ENCODE measurements at regions not wholly inside any gene's neighbourhood (a gene's known extent, or its start where the extent isn't known, plus 50 kb on each side); places are given as distances from the start of the nearest gene placed in this dataset.

DNA sequence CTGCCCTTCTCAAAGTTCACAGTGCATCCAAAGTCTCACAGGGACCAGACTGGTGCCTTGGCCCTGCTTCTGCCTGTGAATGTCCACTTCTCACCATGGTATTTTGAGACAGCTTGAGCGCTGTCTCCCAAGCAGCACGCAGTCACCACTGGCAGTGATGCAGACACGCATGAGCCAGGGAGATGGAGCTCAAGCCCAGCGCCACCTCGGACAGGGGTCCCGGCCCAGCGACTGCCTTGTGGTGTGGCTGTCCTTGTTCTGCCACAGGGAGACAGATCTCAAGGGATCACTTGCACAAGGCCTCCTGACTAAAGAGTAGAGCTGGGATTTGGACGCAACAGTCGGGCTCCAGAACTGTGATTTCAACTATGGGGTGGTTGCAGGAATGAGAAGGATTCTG is 92.6 kb upstream of the MBL2 start:
- no peak for ATAC-seq

DNA sequence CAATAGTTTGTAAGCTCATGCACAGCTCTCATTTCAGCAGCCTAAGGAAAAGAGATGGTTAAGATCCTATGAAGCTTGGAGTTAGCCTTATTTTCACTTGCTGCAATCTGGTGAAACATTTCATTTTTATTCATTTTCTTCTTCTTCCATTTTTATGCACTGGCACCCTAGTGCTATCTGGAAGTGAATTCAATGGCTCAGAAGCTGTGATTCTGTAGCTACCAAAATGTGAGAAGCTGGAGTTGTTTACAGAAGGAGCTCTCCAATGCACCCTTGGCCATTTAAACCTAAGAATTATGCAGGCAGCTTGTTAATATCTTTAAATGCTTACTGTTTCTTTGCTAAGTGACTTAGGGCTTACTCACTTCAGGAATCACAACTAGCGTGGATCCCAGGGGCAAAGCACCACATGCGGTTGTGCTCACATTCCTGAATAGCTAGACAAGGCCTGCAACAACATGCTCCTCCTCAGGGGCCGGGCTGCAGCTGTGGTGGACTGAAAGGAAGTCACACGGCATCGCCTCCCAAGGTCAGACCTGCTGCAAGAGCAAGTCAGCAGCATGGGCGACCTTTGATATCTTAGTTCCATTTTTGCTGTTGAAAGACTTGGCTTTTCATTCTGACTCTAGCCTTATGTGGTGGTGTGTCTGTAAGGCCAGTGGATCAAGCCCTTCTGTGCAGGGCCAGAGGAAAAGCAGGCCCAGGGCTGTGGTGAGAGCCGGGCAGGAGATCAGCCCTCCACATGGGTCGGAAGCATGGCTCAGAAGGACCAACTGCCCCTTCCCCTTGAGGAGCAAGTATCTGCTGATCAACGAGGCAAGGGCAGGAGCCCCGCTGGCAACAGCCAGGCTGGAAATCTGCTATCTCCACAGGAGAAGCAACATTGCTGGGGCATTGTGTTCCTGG is 91.9 kb upstream of the MBL2 start:
- TF ChIP-seq POLR2A (IDR thresholded peaks at IDR 0.05), result no peak
- TF ChIP-seq, protein P1, sequence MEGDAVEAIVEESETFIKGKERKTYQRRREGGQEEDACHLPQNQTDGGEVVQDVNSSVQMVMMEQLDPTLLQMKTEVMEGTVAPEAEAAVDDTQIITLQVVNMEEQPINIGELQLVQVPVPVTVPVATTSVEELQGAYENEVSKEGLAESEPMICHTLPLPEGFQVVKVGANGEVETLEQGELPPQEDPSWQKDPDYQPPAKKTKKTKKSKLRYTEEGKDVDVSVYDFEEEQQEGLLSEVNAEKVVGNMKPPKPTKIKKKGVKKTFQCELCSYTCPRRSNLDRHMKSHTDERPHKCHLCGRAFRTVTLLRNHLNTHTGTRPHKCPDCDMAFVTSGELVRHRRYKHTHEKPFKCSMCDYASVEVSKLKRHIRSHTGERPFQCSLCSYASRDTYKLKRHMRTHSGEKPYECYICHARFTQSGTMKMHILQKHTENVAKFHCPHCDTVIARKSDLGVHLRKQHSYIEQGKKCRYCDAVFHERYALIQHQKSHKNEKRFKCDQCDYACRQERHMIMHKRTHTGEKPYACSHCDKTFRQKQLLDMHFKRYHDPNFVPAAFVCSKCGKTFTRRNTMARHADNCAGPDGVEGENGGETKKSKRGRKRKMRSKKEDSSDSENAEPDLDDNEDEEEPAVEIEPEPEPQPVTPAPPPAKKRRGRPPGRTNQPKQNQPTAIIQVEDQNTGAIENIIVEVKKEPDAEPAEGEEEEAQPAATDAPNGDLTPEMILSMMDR (IDR thresholded peaks at IDR 0.05), result no peak
- peak; percentile 18 for ATAC-seq
- no peaks in the 10 kb centered on the region for H3K4me1 ChIP-seq
- no peaks in the 10 kb centered on the region for H3K36me3 ChIP-seq (replicated peaks in 1 of 2; ENCODE audit: insufficient read depth in 1 of 2, low read depth in 2 of 2)
- peak in 3 of 4 donors; percentile 18 to 53 (median 35) for DNase-seq
- whole genome bisulfite sequencing, 2 donors, result 40 to 48% methylated on average over 9 to 10 of the region's 10 CpGs
- H3K27me3 ChIP-seq, result no peaks in the 10 kb centered on the region
- no peak overlapping the region for H3K4me3 ChIP-seq
- no peak overlapping the region for H3K27ac ChIP-seq
- intact Hi-C loops (cut with DNase I), result no loop called here
- H3K9me3 ChIP-seq, result no peaks in the 10 kb centered on the region

More for the DNA sequence above, 92.6 kb upstream of the MBL2 start:
- no peaks in the 10 kb centered on the region for H3K4me1 ChIP-seq
- intact Hi-C loops (cut with DNase I), result no loop called here
- WGBS, 2 donors, result 97 to 100% methylated on average over 9 of the region's 9 CpGs
- no peaks in the 10 kb centered on the region for H3K27me3 ChIP-seq
- H3K4me3 ChIP-seq, result no peak overlapping the region
- TF ChIP-seq, protein P1 (IDR thresholded peaks at IDR 0.05), result no peak
- TF ChIP-seq POLR2A (IDR thresholded peaks at IDR 0.05), result no peak
- no peak for DNase-seq
- H3K27ac ChIP-seq, result no peak overlapping the region
- H3K36me3 ChIP-seq (replicated peaks in 1 of 2; ENCODE audit: insufficient read depth in 1 of 2, low read depth in 2 of 2), result no peaks in the 10 kb centered on the region
- H3K9me3 ChIP-seq, result no peaks in the 10 kb centered on the region

DNA sequence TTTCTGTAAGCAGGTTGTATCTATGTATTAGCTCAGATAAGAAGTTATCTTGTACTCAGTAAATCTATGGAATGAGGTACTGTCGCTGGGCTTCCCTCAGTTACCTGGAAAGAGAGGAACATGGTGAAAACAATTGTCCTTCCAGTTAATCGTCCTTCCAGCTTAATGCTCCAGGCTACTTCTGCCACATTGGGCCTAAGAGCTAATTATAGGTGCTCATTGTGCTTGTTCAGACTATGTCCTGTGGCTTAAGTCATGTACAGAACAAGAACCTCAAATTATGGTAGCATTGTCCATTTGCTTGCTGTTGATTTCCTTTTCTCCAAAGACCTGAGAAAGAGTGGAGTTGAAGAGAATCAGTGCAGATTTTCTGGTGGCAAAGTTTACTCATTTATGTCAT is 86.1 kb upstream of the MBL2 start:
- intact Hi-C loops (cut with DNase I), result no loop called here
- 50% methylated on average over 2 of the region's 2 CpGs for WGBS, 2 donors

DNA sequence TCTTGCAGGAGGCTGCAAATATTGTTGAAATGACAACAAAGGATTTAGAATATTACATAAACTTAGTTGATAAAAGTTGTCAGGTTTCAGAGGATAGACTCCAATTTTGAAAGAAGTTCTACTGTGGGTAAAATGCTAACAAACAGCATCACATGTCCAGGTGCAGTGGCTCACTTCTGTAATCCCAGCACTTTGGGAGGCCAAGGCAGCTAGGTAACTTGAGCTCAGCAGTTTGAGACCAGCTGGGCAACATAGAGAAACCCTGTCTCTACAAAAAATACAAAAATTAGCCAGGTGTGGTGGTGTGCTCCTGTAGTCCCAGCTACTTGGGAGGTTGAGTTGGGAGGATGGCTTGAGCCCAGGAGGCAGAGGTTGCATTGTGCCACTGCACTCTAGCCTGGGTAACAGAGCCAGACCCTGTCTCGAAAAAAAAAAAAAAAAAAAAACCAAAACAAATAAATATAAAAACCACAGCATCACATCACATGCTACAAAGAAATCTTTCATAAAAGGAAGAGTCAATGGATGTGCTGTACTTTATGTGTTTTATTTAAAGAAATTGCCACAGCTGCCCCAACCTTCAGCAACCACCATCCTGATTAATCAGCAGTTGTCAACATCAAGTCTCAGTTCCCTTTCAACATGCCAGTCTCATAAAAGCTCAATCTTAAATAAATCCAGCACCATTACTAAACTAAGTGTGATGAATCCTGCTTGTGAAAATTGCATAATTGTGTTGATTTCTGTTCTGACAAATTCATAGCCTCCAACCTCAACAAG is 83.2 kb upstream of the MBL2 start:
- Histone ChIP-seq H3K4me1 (no peaks in the 10 kb centered on the region), H3K27me3 (no peaks in the 10 kb centered on the region), H3K9me3 (no peaks in the 10 kb centered on the region), H3K36me3 (replicated peaks in 1 of 2; ENCODE audit: insufficient read depth in 1 of 2, low read depth in 2 of 2) (no peaks in the 10 kb centered on the region), H3K27ac (no peak overlapping the region), H3K4me3 (no peak overlapping the region)
- DNase-seq (no peak), ATAC-seq (no peak)
- intact Hi-C loops (cut with DNase I), result no loop called here
- WGBS, 2 donors, result 31 to 43% methylated on average over 1 of the region's 1 CpG
- TF ChIP-seq, protein P1 (IDR thresholded peaks at IDR 0.05), result no peak
- TF ChIP-seq POLR2A (IDR thresholded peaks at IDR 0.05), result no peak

More for the DNA sequence above, 86.1 kb upstream of the MBL2 start:
- Histone ChIP-seq H3K27me3 (no peaks in the 10 kb centered on the region), H3K9me3 (no peaks in the 10 kb centered on the region), H3K27ac (no peak overlapping the region), H3K4me1 (no peaks in the 10 kb centered on the region), H3K4me3 (no peak overlapping the region), H3K36me3 (replicated peaks in 1 of 2; ENCODE audit: insufficient read depth in 1 of 2, low read depth in 2 of 2) (no peaks in the 10 kb centered on the region)
- TF ChIP-seq POLR2A (IDR thresholded peaks at IDR 0.05), result no peak
- TF ChIP-seq, protein P1 (IDR thresholded peaks at IDR 0.05), result no peak
- DNase-seq, result no peak
- no peak for ATAC-seq
